ENCODE measurements at regions not wholly inside any gene's neighbourhood (a gene's known extent, or its start where the extent isn't known, plus 50 kb on each side); places are given as distances from the start of the nearest gene placed in this dataset.

GRCh38 chr7:68304536-68304935 is 1293.7 kb upstream of the AUTS2 start:
- H3K4me3 Mint-ChIP-seq (ENCODE audit: unreplicated experiment) = no peak overlapping the region
- no peaks in the 10 kb centered on the region for H3K4me1 Mint-ChIP-seq (ENCODE audit: unreplicated experiment)
- peaks cover 23% of the 10 kb centered on the region for H3K9me3 Mint-ChIP-seq (ENCODE audit: unreplicated experiment)
- DNase-seq (ENCODE audit: low spot score) = no peak
- H3K27me3 Mint-ChIP-seq (ENCODE audit: unreplicated experiment) = peaks cover 2% of the 10 kb centered on the region
- no peak overlapping the region for H3K27ac Mint-ChIP-seq (ENCODE audit: unreplicated experiment)
- H3K36me3 Mint-ChIP-seq (ENCODE audit: low read depth, unreplicated experiment) = peaks cover 7% of the 10 kb centered on the region
- no peak for TF ChIP-seq CTCF (IDR thresholded peaks at IDR 0.05; ENCODE audit: unreplicated experiment)

GRCh38 chr7:68306692-68307107 is 1291.6 kb upstream of the AUTS2 start:
- Mint-ChIP-seq H3K4me3 (ENCODE audit: unreplicated experiment) (no peak overlapping the region), H3K27me3 (ENCODE audit: unreplicated experiment) (peaks cover 2% of the 10 kb centered on the region), H3K4me1 (ENCODE audit: unreplicated experiment) (no peaks in the 10 kb centered on the region), H3K36me3 (ENCODE audit: low read depth, unreplicated experiment) (peaks cover 7% of the 10 kb centered on the region), H3K27ac (ENCODE audit: unreplicated experiment) (no peak overlapping the region), H3K9me3 (ENCODE audit: unreplicated experiment) (peaks cover 22% of the 10 kb centered on the region)
- no peak for DNase-seq (ENCODE audit: low spot score)
- TF ChIP-seq CTCF (IDR thresholded peaks at IDR 0.05; ENCODE audit: unreplicated experiment) = no peak

GRCh38 chr7:68309271-68309670 is 1289.0 kb upstream of the AUTS2 start:
- H3K4me3 Mint-ChIP-seq (ENCODE audit: unreplicated experiment) = no peak overlapping the region
- H3K27me3 Mint-ChIP-seq (ENCODE audit: unreplicated experiment) = peaks cover 3% of the 10 kb centered on the region
- H3K27ac Mint-ChIP-seq (ENCODE audit: unreplicated experiment) = no peak overlapping the region
- TF ChIP-seq CTCF (IDR thresholded peaks at IDR 0.05; ENCODE audit: unreplicated experiment) = no peak
- H3K36me3 Mint-ChIP-seq (ENCODE audit: low read depth, unreplicated experiment) = peaks cover 10% of the 10 kb centered on the region
- H3K4me1 Mint-ChIP-seq (ENCODE audit: unreplicated experiment) = no peaks in the 10 kb centered on the region
- peaks cover 38% of the 10 kb centered on the region for H3K9me3 Mint-ChIP-seq (ENCODE audit: unreplicated experiment)
- no peak for DNase-seq (ENCODE audit: low spot score)

GRCh38 chr7:68309806-68310205 is 1288.5 kb upstream of the AUTS2 start:
- H3K9me3 Mint-ChIP-seq (ENCODE audit: unreplicated experiment) = peaks cover 35% of the 10 kb centered on the region

DNA sequence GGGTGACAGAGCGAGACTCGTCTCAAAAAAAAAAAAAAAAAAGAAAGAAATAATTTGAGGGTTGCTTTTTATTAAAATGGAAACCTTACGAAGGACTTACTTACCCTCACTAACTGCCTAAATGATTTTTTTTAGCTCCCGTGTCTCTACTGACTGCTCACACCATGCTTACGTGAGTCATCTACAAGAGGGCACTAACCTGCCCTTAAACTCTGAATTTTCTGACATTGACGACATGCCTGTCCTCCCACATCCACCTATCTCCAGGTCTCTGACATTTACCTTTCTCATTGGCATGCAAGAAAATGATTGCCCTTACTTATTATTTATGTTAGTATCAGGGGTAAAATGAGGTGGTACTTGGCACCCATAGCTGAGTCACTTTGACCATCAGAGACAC is 1286.3 kb upstream of the AUTS2 start:
- H3K4me1 Mint-ChIP-seq (ENCODE audit: unreplicated experiment) = no peaks in the 10 kb centered on the region
- H3K9me3 Mint-ChIP-seq (ENCODE audit: unreplicated experiment) = peaks cover 35% of the 10 kb centered on the region
- peaks cover 2% of the 10 kb centered on the region for H3K27me3 Mint-ChIP-seq (ENCODE audit: unreplicated experiment)
- no peak for TF ChIP-seq CTCF (IDR thresholded peaks at IDR 0.05; ENCODE audit: unreplicated experiment)
- H3K27ac Mint-ChIP-seq (ENCODE audit: unreplicated experiment) = no peak overlapping the region
- no peak overlapping the region for H3K4me3 Mint-ChIP-seq (ENCODE audit: unreplicated experiment)
- no peak for DNase-seq (ENCODE audit: low spot score)
- H3K36me3 Mint-ChIP-seq (ENCODE audit: low read depth, unreplicated experiment) = peaks cover 10% of the 10 kb centered on the region

More at GRCh38 chr7:68309806-68310205, 1288.5 kb upstream of the AUTS2 start:
- H3K36me3 Mint-ChIP-seq (ENCODE audit: low read depth, unreplicated experiment) = peaks cover 10% of the 10 kb centered on the region
- no peak for TF ChIP-seq CTCF (IDR thresholded peaks at IDR 0.05; ENCODE audit: unreplicated experiment)
- H3K27ac Mint-ChIP-seq (ENCODE audit: unreplicated experiment) = no peak overlapping the region
- H3K4me1 Mint-ChIP-seq (ENCODE audit: unreplicated experiment) = no peaks in the 10 kb centered on the region
- peaks cover 2% of the 10 kb centered on the region for H3K27me3 Mint-ChIP-seq (ENCODE audit: unreplicated experiment)
- no peak for DNase-seq (ENCODE audit: low spot score)
- no peak overlapping the region for H3K4me3 Mint-ChIP-seq (ENCODE audit: unreplicated experiment)
